ENCODE measurements at regions not wholly inside any gene's neighbourhood (a gene's known extent, or its start where the extent isn't known, plus 50 kb on each side); places are given as distances from the start of the nearest gene placed in this dataset.

DNA sequence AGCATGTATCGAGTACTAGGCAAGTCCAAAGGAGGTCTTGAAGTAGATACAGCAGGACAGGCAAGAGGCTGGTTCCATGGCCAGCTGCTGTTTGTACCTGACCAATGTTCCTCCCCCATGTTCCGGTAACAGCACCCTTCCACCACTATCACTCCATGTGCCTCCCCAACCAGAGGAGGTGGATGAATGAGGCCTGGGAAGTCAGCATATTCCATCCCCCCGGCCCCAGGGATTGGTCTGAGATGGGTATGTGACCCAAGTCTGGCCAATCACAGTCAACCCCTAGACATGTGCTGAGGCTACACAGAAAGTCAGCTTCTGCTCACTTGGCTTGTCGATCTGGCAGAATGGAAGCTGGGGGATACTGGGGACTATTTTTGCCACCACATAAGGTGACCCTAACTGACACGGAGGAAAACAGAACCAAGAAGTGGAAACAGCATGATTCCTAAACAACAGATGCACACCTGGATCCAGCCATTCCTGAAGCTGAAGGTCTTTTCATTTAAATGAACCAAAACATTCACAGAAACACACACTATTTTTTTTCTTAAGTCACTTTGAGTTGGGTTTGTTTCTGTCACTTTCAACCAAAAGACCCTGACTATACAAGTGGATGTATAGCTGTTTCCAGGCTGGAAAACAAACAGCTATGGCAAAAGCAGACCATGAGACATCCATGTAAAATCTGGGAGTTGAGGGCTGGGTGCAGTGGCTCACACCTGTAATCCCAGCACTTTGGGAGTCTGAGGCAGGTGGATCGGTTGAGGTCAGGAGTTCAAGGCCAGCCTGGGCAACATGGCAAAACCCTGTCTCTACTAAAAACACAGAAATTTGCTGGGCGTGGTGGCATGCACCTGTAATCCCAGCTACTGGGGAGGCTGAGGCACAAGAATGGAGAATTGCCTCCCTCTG lies 70.4 kb upstream of the PTPN1 start:
- no peak overlapping the region for H3K4me3 ChIP-seq
- no peaks in the 10 kb centered on the region for H3K9me3 ChIP-seq (replicated peaks; ENCODE audit: control insufficient read depth, insufficient read depth, low read depth, low read length)
- FAIRE-seq, result no peak
- H3K36me3 ChIP-seq (ENCODE audit: control insufficient read depth, insufficient read depth, low read length), result no peaks in the 10 kb centered on the region
- in situ Hi-C loops (cut with MboI) (no loop called here), intact Hi-C loops (cut with micrococcal nuclease) (no loop called here)
- no peaks in the 10 kb centered on the region for H3K27me3 ChIP-seq (ENCODE audit: control insufficient read depth in 2 of 2, insufficient read depth in 2 of 2, low read length in 2 of 2)
- TF ChIP-seq FIP1L1 (IDR thresholded peaks at IDR 0.05; ENCODE audit: low read depth, low read length, poor library complexity, severe bottlenecking) (no peak), ZNF639 (CRISPR knock-in tag; conservative IDR thresholded peaks at IDR 0.05 in 1 of 2, IDR thresholded peaks at IDR 0.05 in 1 of 2) (peak in 1 of 2 experiments; percentile 17; a peak in 1 of 4 replicates), NR2C2 (CRISPR knock-in tag; IDR thresholded peaks at IDR 0.05) (no peak), NR2C2 (tag; IDR thresholded peaks at IDR 0.05) (no peak), RBM25 (IDR thresholded peaks at IDR 0.05; ENCODE audit: low read depth, low read length, severe bottlenecking) (peak; percentile 9)
- H3K4me1 ChIP-seq (replicated peaks in 1 of 2; ENCODE audit: control insufficient read depth in 2 of 2, insufficient read depth in 2 of 2, low read length in 2 of 2), result peaks cover 27 to 28% of the 10 kb centered on the region in 2 experiments
- H3K9ac ChIP-seq (ENCODE audit: insufficient read depth in 1 of 2, low read depth in 2 of 2, low read length in 2 of 2), result no peak overlapping the region
- CTCF ChIA-PET (ENCODE audit: low intra/inter-chr PET ratio), result no interaction called here
- no peaks in the 10 kb centered on the region for H4K20me1 ChIP-seq (replicated peaks; ENCODE audit: control insufficient read depth, insufficient read depth, low read length)
- POLR2A ChIA-PET, result interaction anchor here (0.6 to 1.1 kb wide), 7 partner anchors 10 to 460 kb away, joined by 3 to 4 read pairs (median 3); no protein-coding TSS in a partner anchor
- no peaks in the 10 kb centered on the region for H3K9me1 ChIP-seq (ENCODE audit: control insufficient read depth, insufficient read depth, low read length)
- peak overlapping the region; percentile 95 for H2AFZ ChIP-seq (ENCODE audit: low read depth, low read length)
- no peak for ATAC-seq
- no peak for DNase-seq (ENCODE audit: extremely low read depth in 1 of 4, low spot score in 3 of 4)
- H3K79me2 ChIP-seq (ENCODE audit: control insufficient read depth, insufficient read depth, low read length), result no peaks in the 10 kb centered on the region
- no peak overlapping the region; the same call in none of the 2 replicates for H3K4me2 ChIP-seq (ENCODE audit: insufficient read depth, low read length)
- no TSS peak for BruUV-seq (replicated peaks)
- H3K27ac ChIP-seq (ENCODE audit: extremely low read depth, low read depth, low read length), result peak overlapping the region; percentile 86
- WGBS (ENCODE audit: insufficient coverage, low coverage, missing lambda C conversion rate), result 77% methylated on average over 7 of the region's 7 CpGs

All from K562 (cell line).